ENCODE measurements at regions not wholly inside any gene's neighbourhood (a gene's known extent, or its start where the extent isn't known, plus 50 kb on each side); places are given as distances from the start of the nearest gene placed in this dataset.

- no peak for TF ChIP-seq GATA3 (IDR thresholded peaks at IDR 0.05; ENCODE audit: low read depth, low read length)
- TF ChIP-seq GATA2 (IDR thresholded peaks at IDR 0.05; ENCODE audit: low read depth, low read length), result no peak
These were observed 79.4 kb upstream of the FRMD1 start for GRCh38 chr6:168158213-168158979.

GRCh38 chr6:168157272-168158212 lies 78.5 kb upstream of the FRMD1 start:
- no peak for TF ChIP-seq GATA2 (IDR thresholded peaks at IDR 0.05; ENCODE audit: low read depth, low read length)
- no peak for TF ChIP-seq GATA3 (IDR thresholded peaks at IDR 0.05; ENCODE audit: low read depth, low read length)

GRCh38 chr6:168156742-168157265 lies 77.8 kb upstream of the FRMD1 start:
- no peak for TF ChIP-seq GATA2 (IDR thresholded peaks at IDR 0.05; ENCODE audit: low read depth, low read length)
- no peak for TF ChIP-seq GATA3 (IDR thresholded peaks at IDR 0.05; ENCODE audit: low read depth, low read length)

GRCh38 chr6:168155821-168156741 lies 77.1 kb upstream of the FRMD1 start:
- TF ChIP-seq GATA2 (IDR thresholded peaks at IDR 0.05; ENCODE audit: low read depth, low read length) (no peak), GATA3 (IDR thresholded peaks at IDR 0.05; ENCODE audit: low read depth, low read length) (no peak)

DNA sequence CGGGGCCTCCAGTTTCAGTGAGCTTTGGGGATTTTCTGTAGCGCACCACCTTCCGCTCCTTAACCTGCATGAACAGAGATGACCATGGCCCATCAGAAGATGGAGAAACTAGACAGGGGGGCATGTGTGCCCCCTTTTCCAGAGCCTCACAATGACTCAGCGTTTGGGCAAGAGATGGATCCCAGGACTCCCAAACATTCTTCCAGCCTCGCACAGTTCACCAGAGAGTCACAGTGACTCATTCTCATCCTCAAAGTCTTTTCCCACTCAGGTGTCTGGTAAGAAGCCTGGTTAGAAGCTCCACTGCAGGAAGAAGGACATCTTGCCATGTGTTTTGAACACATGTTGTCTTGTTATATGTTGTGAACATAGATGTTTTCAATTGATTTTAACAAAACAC lies 76.2 kb upstream of the FRMD1 start:
- TF ChIP-seq GATA2 (IDR thresholded peaks at IDR 0.05; ENCODE audit: low read depth, low read length) (no peak), GATA3 (IDR thresholded peaks at IDR 0.05; ENCODE audit: low read depth, low read length) (no peak)

GRCh38 chr6:168154263-168154917 lies 75.4 kb upstream of the FRMD1 start:
- no peak for TF ChIP-seq GATA2 (IDR thresholded peaks at IDR 0.05; ENCODE audit: low read depth, low read length)
- TF ChIP-seq GATA3 (IDR thresholded peaks at IDR 0.05; ENCODE audit: low read depth, low read length), result no peak

DNA sequence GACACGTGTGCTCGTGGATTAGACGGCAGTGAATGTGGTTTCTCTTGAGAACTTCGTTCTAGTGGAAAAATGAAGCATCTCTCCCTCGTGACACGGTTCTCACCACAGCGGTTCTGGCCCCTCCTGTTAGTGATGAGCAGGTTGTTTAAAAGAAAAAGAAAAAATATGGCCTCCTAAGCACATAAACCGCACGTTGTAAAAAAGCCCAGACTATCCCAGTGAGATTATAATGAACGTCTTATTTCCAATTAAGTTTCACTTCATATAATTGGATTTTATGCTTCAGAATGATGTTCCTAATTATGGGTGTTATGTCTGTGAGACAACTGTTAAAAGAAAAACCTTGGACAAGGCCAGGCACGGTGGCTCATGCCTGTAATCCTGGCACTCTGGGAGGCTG lies 74.5 kb upstream of the FRMD1 start:
- no peak for TF ChIP-seq GATA2 (IDR thresholded peaks at IDR 0.05; ENCODE audit: low read depth, low read length)
- TF ChIP-seq GATA3 (IDR thresholded peaks at IDR 0.05; ENCODE audit: low read depth, low read length), result no peak

DNA sequence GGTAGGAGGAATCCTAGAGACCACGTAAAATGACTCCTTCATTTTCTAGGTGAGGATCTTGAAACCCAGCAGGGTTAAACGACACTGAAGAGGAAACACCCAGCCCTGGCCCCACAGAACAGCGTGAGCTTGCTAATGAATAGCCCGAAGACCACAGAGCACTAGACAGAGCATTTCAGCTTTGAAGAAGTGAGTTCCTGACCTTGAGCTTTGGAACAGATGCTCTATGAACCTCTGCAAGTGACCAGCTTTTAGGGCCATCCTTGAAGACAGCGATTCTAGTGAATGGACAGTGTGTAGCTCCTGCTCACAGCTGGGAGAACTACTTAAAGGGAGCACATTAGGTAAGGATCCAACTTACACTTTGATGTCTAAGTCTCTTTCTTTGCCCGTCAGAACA lies 74.0 kb upstream of the FRMD1 start:
- TF ChIP-seq GATA3 (IDR thresholded peaks at IDR 0.05; ENCODE audit: low read depth, low read length) (no peak), GATA2 (IDR thresholded peaks at IDR 0.05; ENCODE audit: low read depth, low read length) (no peak)

- TF ChIP-seq GATA3 (IDR thresholded peaks at IDR 0.05; ENCODE audit: low read depth, low read length) (no peak), GATA2 (IDR thresholded peaks at IDR 0.05; ENCODE audit: low read depth, low read length) (no peak)
These were observed 73.4 kb upstream of the FRMD1 start for GRCh38 chr6:168152306-168152963.

- TF ChIP-seq GATA3 (IDR thresholded peaks at IDR 0.05; ENCODE audit: low read depth, low read length) (no peak), GATA2 (IDR thresholded peaks at IDR 0.05; ENCODE audit: low read depth, low read length) (no peak)
These were observed 71.7 kb upstream of the FRMD1 start for GRCh38 chr6:168150551-168151320.

- TF ChIP-seq GATA3 (IDR thresholded peaks at IDR 0.05; ENCODE audit: low read depth, low read length) (no peak), GATA2 (IDR thresholded peaks at IDR 0.05; ENCODE audit: low read depth, low read length) (no peak)
These were observed 70.0 kb upstream of the FRMD1 start for GRCh38 chr6:168149015-168149414.

Measured in SH-SY5Y (cell line).